Left ventricle myocardium inferior (tissue), 1 donor: ENCODE measurements at regions not wholly inside any gene's neighbourhood (a gene's known extent, or its start where the extent isn't known, plus 50 kb on each side); places are given as distances from the start of the nearest gene placed in this dataset.
A peak's percentile ranks its signal among the peaks of the same experiment; 100 is the strongest.

Experiments used
- DNase-seq: peaks from one replicate; pipeline ENCODE4 v3.0.0-alpha.2; 2020
- H3K27ac ChIP-seq: fragments of 200-600 bp; replicated peaks from 2 replicates; pipeline ENCODE4 v1.8.0; 2021
- H3K27me3 ChIP-seq: fragments of 200-600 bp; 2 replicates; pipeline ENCODE4 v1.8.0; 2021; ENCODE audit warnings: low read depth
- H3K36me3 ChIP-seq: fragments of 200-600 bp; 2 replicates; pipeline ENCODE4 v1.8.0; 2021
- H3K4me1 ChIP-seq: fragments of 200-600 bp; 2 replicates; pipeline ENCODE4 v1.8.0; 2021
- H3K4me3 ChIP-seq: fragments of 200-600 bp; 2 replicates; pipeline ENCODE4 v1.8.0; 2021; ENCODE audit warnings: mild to moderate bottlenecking, moderate library complexity
- H3K9me3 ChIP-seq: fragments of 200-600 bp; replicated peaks from 2 replicates; pipeline ENCODE4 v1.8.0; 2021
- intact Hi-C: fragments of 100-400 bp; cut with micrococcal nuclease; formaldehyde crosslinking; loops from one replicate; pipeline ENCODE4 v1.11.0; 2022
- TF ChIP-seq, protein P1 (sequence below): fragments of 200-600 bp; IDR thresholded peaks from 2 replicates; pipeline ENCODE4 v1.8.0; 2021; ENCODE audit warnings: antibody characterized with exemption, mild to moderate bottlenecking, borderline replicate concordance
- donor health status: DM: no; HTN: yes; CAD: no; lungs with severe emphysema.

DNA sequence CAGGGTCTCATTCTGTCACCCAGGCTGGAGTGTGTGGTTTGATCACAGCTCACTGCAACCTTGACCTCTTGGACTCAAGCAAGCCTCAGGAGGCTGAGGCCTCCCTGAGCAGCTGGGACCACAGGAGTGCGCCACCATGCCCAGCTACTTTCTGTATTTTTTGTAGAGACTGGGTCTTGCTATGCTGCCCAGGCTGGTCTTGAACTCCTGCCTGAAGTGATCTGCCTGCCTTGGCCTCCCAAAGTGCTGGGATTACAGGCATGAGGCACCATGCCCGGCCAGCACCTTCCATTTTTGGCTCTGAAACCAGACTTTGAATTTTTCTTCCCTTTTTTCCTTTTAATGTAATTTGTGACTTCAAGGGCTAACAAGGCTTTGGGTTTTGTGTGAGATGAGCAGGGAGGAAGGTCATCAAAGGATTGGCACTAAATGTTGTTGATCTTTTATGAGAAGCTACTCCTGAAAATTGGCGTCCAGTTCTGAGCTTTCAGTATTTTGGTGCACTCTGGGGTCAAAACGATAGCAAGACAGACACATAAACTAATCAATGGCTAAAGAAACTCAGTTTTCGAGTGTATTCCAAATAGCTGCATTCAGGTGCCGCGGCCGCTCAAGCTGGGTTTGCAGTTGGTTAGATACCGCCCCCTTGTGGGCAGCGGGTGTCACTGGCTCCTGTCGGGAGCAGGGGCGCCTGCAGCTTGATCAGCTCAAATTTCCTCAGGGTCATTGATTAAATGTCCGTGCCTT, 51.9 kb upstream of the CLMP start:
- Histone ChIP-seq H3K9me3 (no peaks in the 10 kb centered on the region), H3K27me3 (peaks cover 13% of the 10 kb centered on the region), H3K4me3 (no peak overlapping the region), H3K4me1 (peaks cover 5% of the 10 kb centered on the region), H3K27ac (no peak overlapping the region), H3K36me3 (no peaks in the 10 kb centered on the region)
- DNase-seq: peak; percentile 77
- intact Hi-C loops: loop anchor here (2.0 kb wide), 1 partner anchor 136 kb away; no protein-coding TSS in a partner anchor
- TF ChIP-seq, protein P1, sequence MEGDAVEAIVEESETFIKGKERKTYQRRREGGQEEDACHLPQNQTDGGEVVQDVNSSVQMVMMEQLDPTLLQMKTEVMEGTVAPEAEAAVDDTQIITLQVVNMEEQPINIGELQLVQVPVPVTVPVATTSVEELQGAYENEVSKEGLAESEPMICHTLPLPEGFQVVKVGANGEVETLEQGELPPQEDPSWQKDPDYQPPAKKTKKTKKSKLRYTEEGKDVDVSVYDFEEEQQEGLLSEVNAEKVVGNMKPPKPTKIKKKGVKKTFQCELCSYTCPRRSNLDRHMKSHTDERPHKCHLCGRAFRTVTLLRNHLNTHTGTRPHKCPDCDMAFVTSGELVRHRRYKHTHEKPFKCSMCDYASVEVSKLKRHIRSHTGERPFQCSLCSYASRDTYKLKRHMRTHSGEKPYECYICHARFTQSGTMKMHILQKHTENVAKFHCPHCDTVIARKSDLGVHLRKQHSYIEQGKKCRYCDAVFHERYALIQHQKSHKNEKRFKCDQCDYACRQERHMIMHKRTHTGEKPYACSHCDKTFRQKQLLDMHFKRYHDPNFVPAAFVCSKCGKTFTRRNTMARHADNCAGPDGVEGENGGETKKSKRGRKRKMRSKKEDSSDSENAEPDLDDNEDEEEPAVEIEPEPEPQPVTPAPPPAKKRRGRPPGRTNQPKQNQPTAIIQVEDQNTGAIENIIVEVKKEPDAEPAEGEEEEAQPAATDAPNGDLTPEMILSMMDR: peak; percentile 99

DNA sequence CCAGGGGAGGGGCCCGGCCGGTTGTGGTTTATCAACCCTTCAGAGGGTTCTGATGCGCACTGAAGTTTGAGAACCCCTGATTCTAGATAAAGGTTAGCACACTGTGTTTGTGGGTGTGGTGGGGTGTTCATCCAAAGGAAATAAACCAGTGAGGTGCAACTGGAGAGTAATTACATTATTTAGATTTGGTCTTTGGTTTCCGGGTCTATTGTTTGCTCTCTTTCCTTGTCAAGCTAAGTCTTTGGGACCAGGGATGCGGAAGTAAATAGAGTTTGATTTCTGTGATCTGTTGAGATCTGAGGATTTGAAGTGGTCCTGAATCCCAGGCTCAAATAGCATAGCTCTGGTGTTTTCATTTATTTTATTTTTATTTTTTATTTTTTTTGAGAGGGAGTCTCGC, 50.5 kb upstream of the CLMP start:
- Histone ChIP-seq H3K9me3 (no peaks in the 10 kb centered on the region), H3K4me3 (no peak overlapping the region), H3K27ac (no peak overlapping the region), H3K36me3 (no peaks in the 10 kb centered on the region), H3K4me1 (peaks cover 5% of the 10 kb centered on the region), H3K27me3 (peaks cover 13% of the 10 kb centered on the region)
- intact Hi-C loops: no loop called here
- TF ChIP-seq, protein P1: no peak
- DNase-seq: no peak
